HUDEP-2 (cell line): ENCODE measurements at regions not wholly inside any gene's neighbourhood (a gene's known extent, or its start where the extent isn't known, plus 50 kb on each side); places are given as distances from the start of the nearest gene placed in this dataset.

Experiments
- DNase-seq, 76 experiments: peaks; one replicate each; lab custom pipeline; 2025; ENCODE audit not compliant: unreplicated experiment in 76 of 76; lab: John Stamatoyannopoulos, UW

GRCh38 chr18:46370898-46371297 is 266.7 kb downstream of the HAUS1 start:
- DNase-seq = no peak

GRCh38 chr18:46372670-46373069 is 268.5 kb downstream of the HAUS1 start:
- no peak for DNase-seq

GRCh38 chr18:46373131-46373530 is 268.9 kb downstream of the HAUS1 start:
- DNase-seq = no peak

GRCh38 chr18:46373791-46374190 is 269.6 kb downstream of the HAUS1 start:
- no peak for DNase-seq

GRCh38 chr18:46374850-46375249 is 270.7 kb downstream of the HAUS1 start:
- peak in 11 of 76 experiments; percentile 5 to 67 (median 36) for DNase-seq

GRCh38 chr18:46377557-46377956 is 273.4 kb downstream of the HAUS1 start:
- no peak for DNase-seq

- no peak for DNase-seq
These were observed 274.1 kb downstream of the HAUS1 start for GRCh38 chr18:46378126-46378863.

- no peak for DNase-seq
These were observed 274.7 kb downstream of the HAUS1 start for GRCh38 chr18:46378864-46379207.

- no peak for DNase-seq
These were observed 275.3 kb downstream of the HAUS1 start for GRCh38 chr18:46379323-46379950.

- DNase-seq = no peak
These were observed 271.9 kb downstream of the LOXHD1 start for GRCh38 chr18:46385124-46385523.

- DNase-seq = no peak
These were observed 270.2 kb downstream of the LOXHD1 start for GRCh38 chr18:46386788-46387187.

- no peak for DNase-seq
These were observed 269.4 kb downstream of the LOXHD1 start for GRCh38 chr18:46387441-46388131.

- DNase-seq = no peak
These were observed 268.7 kb downstream of the LOXHD1 start for GRCh38 chr18:46388286-46388685.

- no peak for DNase-seq
These were observed 264.4 kb downstream of the LOXHD1 start for GRCh38 chr18:46392576-46392975.

- DNase-seq = peak in 15 of 76 experiments; percentile 1 to 56 (median 20)
These were observed 263.8 kb downstream of the LOXHD1 start for GRCh38 chr18:46393230-46393629.

GRCh38 chr18:46393961-46394360 is 263.1 kb downstream of the LOXHD1 start:
- DNase-seq = no peak

GRCh38 chr18:46395795-46396194 is 261.2 kb downstream of the LOXHD1 start:
- DNase-seq = no peak

GRCh38 chr18:46397174-46397573 is 259.8 kb downstream of the LOXHD1 start:
- DNase-seq = no peak

- DNase-seq = no peak
These were observed 259.0 kb downstream of the LOXHD1 start for GRCh38 chr18:46398005-46398404.

- no peak for DNase-seq
These were observed 258.4 kb downstream of the LOXHD1 start for GRCh38 chr18:46398625-46399024.

GRCh38 chr18:46399303-46399702 is 257.7 kb downstream of the LOXHD1 start:
- no peak for DNase-seq

GRCh38 chr18:46400449-46400848 is 256.6 kb downstream of the LOXHD1 start:
- DNase-seq = no peak
